ENCODE measurements at regions not wholly inside any gene's neighbourhood (a gene's known extent, or its start where the extent isn't known, plus 50 kb on each side); places are given as distances from the start of the nearest gene placed in this dataset.

- TF ChIP-seq CTCF (IDR thresholded peaks at IDR 0.05): no peak
- Histone ChIP-seq H3K27me3 (no peaks in the 10 kb centered on the region), H3K36me3 (no peaks in the 10 kb centered on the region), H3K27ac (no peak overlapping the region), H3K4me1 (ENCODE audit: control insufficient read depth in 1 of 2, insufficient read depth in 1 of 2, low read depth in 1 of 2, low read length in 1 of 2) (no peaks in the 10 kb centered on the region), H3K9me3 (no peaks in the 10 kb centered on the region), H3K4me3 (ENCODE audit: low read depth in 1 of 2, low read length in 1 of 2) (no peak overlapping the region)
Observed at GRCh38 chr5:18882154-18882553, 1105.8 kb downstream of the CDH18 start.

GRCh38 chr5:18888821-18889220, 1099.2 kb downstream of the CDH18 start:
- no peaks in the 10 kb centered on the region for H3K27me3 ChIP-seq
- H3K36me3 ChIP-seq: no peaks in the 10 kb centered on the region
- no peak overlapping the region for H3K27ac ChIP-seq
- H3K9me3 ChIP-seq: no peaks in the 10 kb centered on the region
- TF ChIP-seq CTCF (IDR thresholded peaks at IDR 0.05): no peak
- no peak overlapping the region for H3K4me3 ChIP-seq (ENCODE audit: low read depth in 1 of 2, low read length in 1 of 2)
- H3K4me1 ChIP-seq (ENCODE audit: control insufficient read depth in 1 of 2, insufficient read depth in 1 of 2, low read depth in 1 of 2, low read length in 1 of 2): no peaks in the 10 kb centered on the region

GRCh38 chr5:18900644-18901043, 1087.4 kb downstream of the CDH18 start:
- Histone ChIP-seq H3K27me3 (no peaks in the 10 kb centered on the region), H3K27ac (no peak overlapping the region), H3K4me1 (ENCODE audit: control insufficient read depth in 1 of 2, insufficient read depth in 1 of 2, low read depth in 1 of 2, low read length in 1 of 2) (no peaks in the 10 kb centered on the region), H3K9me3 (no peaks in the 10 kb centered on the region), H3K36me3 (no peaks in the 10 kb centered on the region), H3K4me3 (ENCODE audit: low read depth in 1 of 2, low read length in 1 of 2) (no peak overlapping the region)
- TF ChIP-seq CTCF (IDR thresholded peaks at IDR 0.05): no peak

GRCh38 chr5:18920966-18921365, 1067.0 kb downstream of the CDH18 start:
- Histone ChIP-seq H3K27me3 (no peaks in the 10 kb centered on the region), H3K27ac (no peak overlapping the region), H3K4me1 (ENCODE audit: control insufficient read depth in 1 of 2, insufficient read depth in 1 of 2, low read depth in 1 of 2, low read length in 1 of 2) (no peaks in the 10 kb centered on the region), H3K9me3 (no peaks in the 10 kb centered on the region), H3K36me3 (no peaks in the 10 kb centered on the region), H3K4me3 (ENCODE audit: low read depth in 1 of 2, low read length in 1 of 2) (no peak overlapping the region)
- no peak for TF ChIP-seq CTCF (IDR thresholded peaks at IDR 0.05)

- Histone ChIP-seq H3K4me3 (ENCODE audit: low read depth in 1 of 2, low read length in 1 of 2) (no peak overlapping the region), H3K27me3 (no peaks in the 10 kb centered on the region), H3K4me1 (ENCODE audit: control insufficient read depth in 1 of 2, insufficient read depth in 1 of 2, low read depth in 1 of 2, low read length in 1 of 2) (no peaks in the 10 kb centered on the region), H3K36me3 (no peaks in the 10 kb centered on the region), H3K9me3 (no peaks in the 10 kb centered on the region), H3K27ac (no peak overlapping the region)
- no peak for TF ChIP-seq CTCF (IDR thresholded peaks at IDR 0.05)
Observed at GRCh38 chr5:18932081-18932480, 1055.9 kb downstream of the CDH18 start.

GRCh38 chr5:18944771-18945170, 1043.2 kb downstream of the CDH18 start:
- Histone ChIP-seq H3K4me1 (ENCODE audit: control insufficient read depth in 1 of 2, insufficient read depth in 1 of 2, low read depth in 1 of 2, low read length in 1 of 2) (no peaks in the 10 kb centered on the region), H3K4me3 (ENCODE audit: low read depth in 1 of 2, low read length in 1 of 2) (no peak overlapping the region), H3K9me3 (no peaks in the 10 kb centered on the region), H3K27me3 (no peaks in the 10 kb centered on the region), H3K27ac (no peak overlapping the region), H3K36me3 (no peaks in the 10 kb centered on the region)
- TF ChIP-seq CTCF (IDR thresholded peaks at IDR 0.05): no peak
